Caki2 (cell line): ENCODE measurements at regions not wholly inside any gene's neighbourhood (a gene's known extent, or its start where the extent isn't known, plus 50 kb on each side); places are given as distances from the start of the nearest gene placed in this dataset.
"Not testable (repeated sequence)": the region's sequence is repeated elsewhere in the genome, so short reads cannot be mapped to it uniquely, and the experiment has no call there.

Source experiments
- DNase-seq: peaks from one replicate; pipeline ENCODE4 v3.0.0-alpha.2; 2015; ENCODE audit warnings: low read depth
- in situ Hi-C: cut with HindIII; loops from 2 replicates; pipeline ENCODE4 v1.10.0; 2016; ENCODE audit warnings: low sequenced_read_pairs, low pct_unique_long_range_greater_than_20kb, mixed read lengths

- DNase-seq: no peak
- in situ Hi-C loops: no loop called here
These were observed 1670.4 kb upstream of the AGA start for GRCh38 chr4:179112441-179113170.

- DNase-seq: no peak
- in situ Hi-C loops: no loop called here
These were observed 1672.4 kb upstream of the AGA start for GRCh38 chr4:179114615-179115014.

GRCh38 chr4:179116011-179116410, 1673.8 kb upstream of the AGA start:
- in situ Hi-C loops: no loop called here
- no peak for DNase-seq

- in situ Hi-C loops: no loop called here
- no peak for DNase-seq
These were observed 1674.3 kb upstream of the AGA start for GRCh38 chr4:179116581-179116980.

- no peak for DNase-seq
- in situ Hi-C loops: no loop called here
These were observed 1680.8 kb upstream of the AGA start for GRCh38 chr4:179123084-179123483.

- in situ Hi-C loops: no loop called here
- DNase-seq: no peak
These were observed 1682.2 kb upstream of the AGA start for GRCh38 chr4:179124419-179124818.

GRCh38 chr4:179124957-179125356, 1682.7 kb upstream of the AGA start:
- in situ Hi-C loops: no loop called here
- no peak for DNase-seq

GRCh38 chr4:179125870-179126269, 1683.6 kb upstream of the AGA start:
- no peak for DNase-seq
- in situ Hi-C loops: no loop called here

GRCh38 chr4:179128299-179128698, 1686.1 kb upstream of the AGA start:
- no peak for DNase-seq
- in situ Hi-C loops: no loop called here

GRCh38 chr4:179130122-179130714, 1688.0 kb upstream of the AGA start:
- in situ Hi-C loops: no loop called here
- no peak for DNase-seq

- in situ Hi-C loops: no loop called here
- DNase-seq: peak; percentile 58
These were observed 1703.7 kb upstream of the AGA start for GRCh38 chr4:179145746-179146525.

GRCh38 chr4:179151770-179152169, 1709.5 kb upstream of the AGA start:
- DNase-seq: no peak
- in situ Hi-C loops: no loop called here

GRCh38 chr4:179163147-179163546, 1720.9 kb upstream of the AGA start:
- no peak for DNase-seq
- in situ Hi-C loops: no loop called here

GRCh38 chr4:179164267-179164999, 1722.2 kb upstream of the AGA start:
- in situ Hi-C loops: no loop called here
- DNase-seq: no peak

GRCh38 chr4:179165000-179165738, 1722.9 kb upstream of the AGA start:
- in situ Hi-C loops: no loop called here
- DNase-seq: no peak

GRCh38 chr4:179165862-179166261, 1723.6 kb upstream of the AGA start:
- in situ Hi-C loops: no loop called here
- DNase-seq: no peak

- in situ Hi-C loops, DNase-seq: not testable (repeated sequence)
These were observed 1728.1 kb upstream of the AGA start for GRCh38 chr4:179170308-179170707.

GRCh38 chr4:179182741-179183140, 1740.5 kb upstream of the AGA start:
- in situ Hi-C loops: no loop called here
- no peak for DNase-seq
